GM18508 (cell line): ENCODE measurements at regions not wholly inside any gene's neighbourhood (a gene's known extent, or its start where the extent isn't known, plus 50 kb on each side); places are given as distances from the start of the nearest gene placed in this dataset.
A peak's percentile ranks its signal among the peaks of the same experiment; 100 is the strongest.
"Not testable (repeated sequence)": the region's sequence is repeated elsewhere in the genome, so short reads cannot be mapped to it uniquely, and the experiment has no call there.

Source experiments
- ATAC-seq: cut with Tn5 transposase; IDR thresholded peaks from one replicate; pipeline ENCODE4 v1.9.1; 2021; ENCODE audit warnings: moderate number of reproducible peaks; ENCODE audit not compliant: insufficient read depth, unreplicated experiment

DNA sequence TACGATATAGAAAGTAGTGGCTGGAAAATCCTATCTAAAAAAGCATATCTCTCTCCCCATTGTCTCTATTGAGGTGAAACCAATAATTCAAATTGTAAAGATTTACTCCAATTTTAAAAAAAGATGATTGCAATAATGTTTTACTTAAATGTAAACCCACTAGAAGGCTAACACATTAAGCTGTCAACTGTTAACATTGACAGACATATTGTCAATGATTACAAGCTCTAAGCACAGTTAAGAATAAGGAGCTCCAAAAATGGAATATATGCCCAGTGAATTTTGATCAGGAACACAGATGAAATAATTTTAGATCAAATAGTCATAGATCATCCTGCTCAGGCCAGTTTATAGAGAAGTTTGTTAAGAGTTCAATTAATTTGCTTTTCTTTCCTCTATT, 123.6 kb upstream of the NETO1 start:
- no peak for ATAC-seq

DNA sequence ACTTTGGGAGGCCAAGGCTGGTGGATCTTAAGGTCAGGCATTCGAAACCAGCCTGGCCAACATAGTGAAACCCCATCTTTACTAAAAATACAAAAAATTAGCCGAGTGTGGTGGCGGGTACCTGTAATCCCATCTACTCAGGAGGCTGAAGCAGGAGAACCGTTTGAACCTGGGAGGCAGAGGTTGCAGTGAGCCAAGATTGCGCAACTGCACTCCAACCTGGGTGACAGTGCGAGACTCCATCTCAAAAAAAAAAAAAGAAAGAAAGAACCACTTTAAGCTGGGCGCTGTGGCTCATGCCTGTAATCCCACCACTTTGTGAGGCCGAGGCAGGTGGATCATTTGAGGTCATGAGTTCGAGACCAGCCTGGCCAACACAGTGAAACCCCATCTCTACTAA, 119.8 kb upstream of the NETO1 start:
- ATAC-seq: not testable (repeated sequence)

DNA sequence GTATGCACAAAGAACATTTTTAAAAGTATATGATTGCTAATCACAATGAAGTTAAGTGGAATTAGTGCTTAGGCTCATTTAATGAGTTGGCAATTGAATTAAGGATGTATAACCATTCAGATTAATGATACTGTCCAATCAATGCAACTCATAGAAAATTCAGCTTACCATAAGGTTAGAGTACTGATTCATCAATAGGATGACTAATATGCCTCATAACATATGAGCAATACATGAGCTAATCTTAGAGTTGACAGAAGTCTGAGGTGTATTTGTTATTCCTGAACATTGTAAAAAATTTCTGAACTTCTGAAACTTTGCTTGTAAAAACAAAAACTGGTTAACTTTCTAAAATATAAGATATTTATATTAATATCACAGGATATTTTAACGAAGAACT, 118.3 kb upstream of the NETO1 start:
- ATAC-seq: no peak

DNA sequence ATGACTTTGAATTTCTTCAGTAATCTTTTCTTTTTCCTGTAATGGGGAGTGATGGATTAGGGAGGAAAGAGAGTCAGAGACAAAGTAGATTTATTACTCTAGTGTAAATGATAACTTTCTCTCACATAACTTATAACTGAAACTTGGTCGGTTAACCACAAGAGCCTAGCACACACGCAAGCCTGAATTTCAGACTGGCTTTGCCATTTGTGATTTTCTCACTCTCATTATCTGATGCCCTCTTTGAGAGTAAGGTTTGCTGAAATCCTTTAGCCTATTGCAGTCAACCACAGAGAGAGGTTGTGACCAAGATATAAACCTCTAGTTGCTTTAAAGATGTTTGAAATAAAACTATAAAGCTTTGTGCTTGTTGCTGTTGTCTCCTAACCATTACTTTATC, 117.9 kb upstream of the NETO1 start:
- ATAC-seq: peak; percentile 81

DNA sequence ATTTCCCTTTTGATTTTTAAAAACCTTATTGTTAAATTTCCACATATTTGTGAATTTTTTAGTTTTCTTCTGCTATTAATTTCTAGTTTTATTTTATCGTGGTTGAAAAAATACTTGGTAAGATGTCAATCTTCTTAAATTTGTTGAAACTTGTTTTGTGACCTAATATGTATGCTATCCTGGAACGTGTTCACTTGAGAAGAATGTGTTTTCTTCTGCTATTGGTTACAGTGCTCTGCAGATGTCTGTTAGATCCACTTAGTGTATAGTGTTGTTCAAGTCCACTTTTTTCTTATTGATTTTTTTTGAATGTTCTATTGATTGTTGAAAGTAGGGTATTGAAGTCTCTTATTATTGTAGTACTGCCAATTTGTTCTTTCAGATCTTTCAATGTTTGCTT, 116.5 kb upstream of the NETO1 start:
- no peak for ATAC-seq

DNA sequence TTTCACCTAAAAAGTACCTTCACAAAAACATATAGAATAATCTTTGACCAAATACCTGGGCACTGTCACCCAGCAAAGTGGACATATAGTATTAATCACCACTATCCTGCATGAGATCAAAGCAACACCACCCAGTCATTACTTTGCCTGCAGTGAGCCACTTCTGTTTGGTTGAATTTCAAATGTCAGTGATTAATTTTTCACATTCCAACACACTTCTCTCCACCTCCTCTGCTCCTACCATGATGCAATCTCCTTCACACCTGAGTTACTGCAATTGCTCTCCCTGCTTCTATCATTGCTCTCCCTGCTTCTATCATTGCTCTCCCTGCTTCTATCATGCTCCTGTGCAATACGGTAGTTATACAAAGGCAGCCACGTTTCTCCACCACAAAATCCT, 106.1 kb upstream of the NETO1 start:
- ATAC-seq: no peak

DNA sequence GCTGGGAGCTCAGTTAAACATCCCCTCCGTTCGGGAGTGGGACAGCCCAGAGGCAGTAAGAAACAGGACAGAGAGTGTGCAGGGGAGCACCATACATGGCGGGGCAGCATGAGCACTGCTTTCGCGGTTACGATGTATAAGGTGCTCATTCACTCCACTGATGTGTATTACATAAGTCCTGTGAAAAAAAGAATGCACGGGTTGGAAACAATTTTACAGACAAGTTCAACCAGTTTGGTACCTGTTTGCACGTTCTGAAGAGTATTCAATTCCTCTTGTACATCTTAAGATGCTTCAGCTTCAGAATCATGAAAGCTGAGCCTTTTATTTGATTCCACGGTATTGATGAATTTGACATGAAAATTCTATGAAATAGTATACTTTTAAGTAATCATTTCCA, 97.8 kb upstream of the NETO1 start:
- no peak for ATAC-seq

DNA sequence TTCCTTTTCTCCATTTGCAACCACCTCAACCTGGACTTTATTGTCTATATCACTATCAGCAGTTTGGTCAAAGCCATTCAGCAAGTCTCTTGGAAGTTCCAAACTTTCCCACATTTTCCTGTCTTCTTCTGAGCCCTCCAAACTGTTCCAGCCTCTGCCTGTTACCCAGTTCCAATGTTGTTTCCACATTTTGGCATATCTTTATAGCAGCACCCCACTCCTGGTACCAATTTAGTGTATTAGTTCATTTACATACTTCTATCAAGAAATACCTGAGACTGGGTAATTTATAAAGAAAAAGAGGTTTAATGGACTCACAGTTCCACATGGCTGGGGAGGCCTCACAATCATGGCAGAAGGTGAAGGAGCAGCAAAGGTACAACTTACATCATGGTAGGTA, 90.4 kb upstream of the NETO1 start:
- not testable (repeated sequence) for ATAC-seq

DNA sequence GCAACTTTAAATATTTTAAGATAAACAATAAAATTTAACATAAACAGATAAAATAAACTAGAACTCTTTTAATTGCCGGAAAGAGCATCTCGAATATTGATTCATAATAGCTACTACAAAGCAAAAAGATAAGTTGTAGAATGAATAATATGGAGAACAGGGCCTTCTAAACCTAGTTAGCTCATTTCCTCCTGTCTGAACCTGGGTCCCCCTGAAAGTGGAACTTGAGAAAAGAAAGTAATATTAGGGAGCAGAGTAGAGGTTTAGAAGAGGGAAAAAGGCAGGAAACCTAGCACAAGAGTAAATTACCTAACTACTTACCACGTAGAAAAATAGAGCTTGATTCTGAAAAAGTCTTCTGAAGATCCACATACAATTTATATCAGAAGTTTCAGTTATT, 80.7 kb upstream of the NETO1 start:
- ATAC-seq: no peak

DNA sequence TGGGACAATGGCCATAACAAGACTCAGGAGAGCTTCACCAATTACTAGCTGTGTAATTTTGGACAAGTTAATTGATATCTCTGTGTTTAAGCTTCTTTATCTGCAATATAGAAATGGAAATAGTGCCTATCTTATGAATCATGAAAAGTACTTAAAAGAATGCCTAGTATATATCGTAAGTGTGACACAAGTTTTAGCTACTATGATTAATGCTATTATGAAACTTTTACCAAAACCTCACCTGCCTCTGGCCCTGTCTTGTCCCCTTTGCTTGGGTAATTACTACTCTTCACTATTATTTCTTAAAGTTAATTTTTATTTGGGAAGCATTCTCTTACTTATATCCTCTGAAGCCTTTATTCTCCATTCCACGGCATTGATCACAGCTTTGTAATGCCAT, 75.0 kb upstream of the NETO1 start:
- ATAC-seq: no peak

DNA sequence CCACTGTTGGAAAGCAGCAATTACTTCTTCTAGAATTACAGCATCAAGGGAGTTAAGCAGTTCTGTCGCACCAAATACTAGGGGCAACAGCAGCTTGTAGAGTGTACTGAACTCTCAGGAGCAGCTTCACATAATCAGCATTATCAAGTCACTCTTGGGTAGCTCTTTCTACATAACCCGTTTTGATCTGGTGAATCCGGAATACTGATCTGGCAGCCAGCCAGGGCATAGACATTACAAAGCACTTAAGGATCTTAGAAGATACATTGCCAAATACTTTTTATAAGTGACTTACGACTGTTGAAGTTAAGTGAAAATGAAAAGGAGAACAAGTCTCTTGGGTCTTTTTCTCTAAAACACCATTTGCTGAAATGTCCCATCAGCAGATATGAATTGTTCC, 73.2 kb upstream of the NETO1 start:
- no peak for ATAC-seq

DNA sequence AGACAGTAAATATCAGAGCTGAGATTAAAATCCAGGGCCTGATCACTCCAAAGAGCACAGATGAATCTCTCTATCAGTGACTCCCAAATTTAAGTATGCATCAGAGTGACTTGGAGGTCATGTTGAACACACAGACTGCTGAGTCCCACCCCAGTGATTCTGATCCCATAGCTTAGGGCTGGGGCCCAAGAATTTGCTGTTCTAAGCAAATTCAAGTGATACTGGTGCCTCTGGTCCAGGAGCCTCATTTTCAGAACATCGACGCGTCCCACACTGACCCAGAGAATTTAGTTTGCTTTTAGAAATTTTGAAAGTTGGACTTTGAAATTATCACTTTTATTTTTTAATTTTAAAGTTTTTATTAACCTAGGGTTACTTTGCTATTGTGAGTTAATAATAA, 72.7 kb upstream of the NETO1 start:
- ATAC-seq: no peak

DNA sequence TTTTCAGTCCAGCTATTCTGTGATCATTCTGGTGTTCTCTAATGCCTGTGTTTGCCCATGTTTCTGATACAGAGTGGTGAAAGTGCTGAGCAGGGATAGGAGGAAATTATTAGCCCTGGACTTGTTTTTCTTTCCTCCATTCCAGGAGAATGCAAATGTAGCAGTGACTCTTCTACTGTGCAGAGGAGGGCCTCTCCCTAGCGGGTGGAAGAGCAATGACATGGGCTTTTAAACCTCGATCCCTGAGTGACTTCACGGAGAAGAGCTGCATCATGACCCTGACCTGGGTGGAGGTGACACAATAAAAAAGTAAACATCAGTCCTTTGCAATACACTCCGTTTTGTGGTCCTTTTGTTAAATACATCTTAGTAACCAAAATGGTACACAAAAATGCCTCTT, 68.0 kb upstream of the NETO1 start:
- no peak for ATAC-seq

DNA sequence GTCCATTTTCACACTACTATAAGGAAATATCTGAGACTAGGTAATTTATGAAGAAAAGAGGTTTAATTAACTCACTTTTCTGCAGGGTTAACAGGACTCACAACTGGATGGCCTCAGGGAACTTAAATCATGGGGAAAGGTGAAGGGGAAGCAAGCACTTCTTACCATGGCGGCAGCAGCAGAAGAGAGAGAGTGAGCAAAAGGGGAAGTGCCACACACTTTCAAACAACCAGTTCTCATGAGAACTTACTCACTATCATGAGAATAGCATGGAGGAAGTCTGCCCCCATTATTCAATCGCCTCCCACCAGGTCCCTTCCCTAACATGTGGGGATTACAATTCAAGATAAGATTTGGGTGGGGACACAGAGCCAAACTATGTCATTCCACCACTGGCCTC, 55.1 kb upstream of the NETO1 start:
- no peak for ATAC-seq
